HEK293T (cell line): ENCODE measurements at regions not wholly inside any gene's neighbourhood (a gene's known extent, or its start where the extent isn't known, plus 50 kb on each side); places are given as distances from the start of the nearest gene placed in this dataset.

Experiments used
- BHLHE40 ChIP-seq: fragments of 450-650 bp; IDR thresholded peaks from 2 replicates; pipeline ENCODE4 v1.6.1; 2016; ENCODE audit warnings: mild to moderate bottlenecking, moderate library complexity, borderline replicate concordance
- FOXM1 ChIP-seq: fragments of 450-650 bp; IDR thresholded peaks from 2 replicates; pipeline ENCODE4 v1.6.1; 2017; ENCODE audit warnings: mild to moderate bottlenecking, borderline replicate concordance
- L3MBTL2 ChIP-seq: fragments of 450-650 bp; conservative IDR thresholded peaks from 2 replicates; pipeline ENCODE4 v1.6.1; 2016; ENCODE audit warnings: mild to moderate bottlenecking
- NFRKB ChIP-seq: fragments of 450-650 bp; IDR thresholded peaks from 2 replicates; pipeline ENCODE4 v1.6.1; 2016; ENCODE audit warnings: mild to moderate bottlenecking, moderate library complexity
- SP1 ChIP-seq: fragments of 450-650 bp; IDR thresholded peaks from 2 replicates; pipeline ENCODE4 v1.6.1; 2017
- SUZ12 ChIP-seq: fragments of 450-650 bp; IDR thresholded peaks from 2 replicates; pipeline ENCODE4 v1.6.1; 2016; ENCODE audit warnings: mild to moderate bottlenecking
- ZNF384 ChIP-seq: fragments of 450-650 bp; IDR thresholded peaks from 2 replicates; pipeline ENCODE4 v1.6.1; 2016

DNA sequence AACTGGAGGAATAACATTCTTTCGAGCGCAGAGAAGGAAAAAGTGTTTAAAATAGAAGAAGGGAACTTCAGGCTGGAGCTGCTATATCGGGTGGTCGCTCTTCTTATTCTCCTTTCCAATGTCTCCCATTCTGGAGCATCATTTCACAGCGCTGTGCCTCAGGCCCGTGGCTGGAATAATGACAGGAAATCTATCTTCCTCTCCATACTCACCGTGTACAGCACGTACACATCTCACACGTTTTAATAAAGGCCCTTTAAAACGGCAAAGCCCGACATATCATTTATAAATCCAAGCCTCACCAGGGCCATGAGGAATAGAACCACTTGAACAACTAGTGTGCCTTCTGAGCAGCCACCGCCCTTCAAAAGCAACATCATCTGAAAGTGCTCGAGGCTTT is 264.4 kb downstream of the TEX29 start:
- TF ChIP-seq L3MBTL2 (no peak), NFRKB (no peak), SUZ12 (no peak), BHLHE40 (no peak), FOXM1 (no peak), SP1 (no peak), ZNF384 (no peak)
